H1 (cell line): ENCODE measurements at regions not wholly inside any gene's neighbourhood (a gene's known extent, or its start where the extent isn't known, plus 50 kb on each side); places are given as distances from the start of the nearest gene placed in this dataset.
"Not testable (repeated sequence)": the region's sequence is repeated elsewhere in the genome, so short reads cannot be mapped to it uniquely, and the experiment has no call there.

Experiments
- CTCF ChIA-PET: fragments of 300-600 bp; sonication (Branson Sonifier 250); formaldehyde crosslinking; loops from one replicate; lab custom pipeline; 2021; ENCODE audit not compliant: partially characterized antibody; lab: Charles Lee
- POLR2A ChIA-PET: fragments of 300-600 bp; sonication (Branson Sonifier 250); formaldehyde crosslinking; loops from one replicate; lab custom pipeline; 2021; ENCODE audit warnings: inconsistent platforms; ENCODE audit not compliant: partially characterized antibody; lab: Charles Lee
- DNase-seq, 2 experiments: peaks; one replicate each; pipeline versions ENCODE4 v3.0.0 to v3.0.0-alpha.2; 2010 to 2022; ENCODE audit warnings: low spot score in 2 of 2, low read depth in 1 of 2, mixed read lengths in 1 of 2
- FAIRE-seq: peaks from 2 replicates; lab custom pipeline; 2011; peaks lifted over from hg19 to GRCh38; lab: Jason Lieb, UNC
- H2AFZ ChIP-seq: 2 replicates; pipeline ENCODE4 v1.8.1; 2012; ENCODE audit warnings: low read length, inconsistent platforms
- H2AK5ac ChIP-seq: 2 replicates; pipeline ENCODE4 v1.6.1; 2013; ENCODE audit warnings: low read depth, low read length
- H2BK120ac ChIP-seq: replicated peaks from 2 replicates; pipeline ENCODE3; 2013; ENCODE audit warnings: low read depth, low read length, inconsistent platforms
- H2BK12ac ChIP-seq: 2 replicates; pipeline ENCODE4 v1.6.1; 2013; ENCODE audit warnings: low read depth, low read length
- H2BK15ac ChIP-seq: 2 replicates; pipeline ENCODE4 v1.6.1; 2013; ENCODE audit warnings: low read length
- H2BK20ac ChIP-seq: 2 replicates; pipeline ENCODE4 v1.6.1; 2013; ENCODE audit warnings: low read length
- H2BK5ac ChIP-seq: 2 replicates; pipeline ENCODE4 v1.6.1; 2013; ENCODE audit warnings: low read depth, low read length
- H3K14ac ChIP-seq: 2 replicates; pipeline ENCODE4 v1.6.1; 2013; ENCODE audit warnings: inconsistent platforms; ENCODE audit not compliant: insufficient read length
- H3K18ac ChIP-seq: 2 replicates; pipeline ENCODE4 v1.6.1; 2013; ENCODE audit warnings: low read length; ENCODE audit errors: extremely low read depth
- H3K23ac ChIP-seq: 2 replicates; pipeline ENCODE4 v1.6.1; 2013; ENCODE audit warnings: inconsistent platforms; ENCODE audit not compliant: insufficient read length
- H3K23me2 ChIP-seq: 2 replicates; pipeline ENCODE4 v1.6.1; 2013; ENCODE audit warnings: low read depth, low read length
- H3K27ac ChIP-seq: 2 replicates; pipeline ENCODE4 v1.6.1; 2011; ENCODE audit warnings: low read depth, low read length, inconsistent platforms
- H3K27me3 ChIP-seq, 4 experiments: replicated peaks in 1 of 4; 1 replicate in 1 of 4; 2 replicates in 3 of 4; pipeline versions ENCODE4 v1.6.1 to v1.8.1; 2011 to 2013; ENCODE audit warnings: low read length in 3 of 4, mild to moderate bottlenecking in 3 of 4, inconsistent platforms in 2 of 4, mixed read lengths in 2 of 4, moderate library complexity in 1 of 4; ENCODE audit not compliant: control insufficient read depth in 3 of 4, insufficient read depth in 3 of 4; ENCODE audit errors: extremely low read depth in 1 of 4
- H3K36me3 ChIP-seq, 4 experiments: 2 replicates each; pipeline versions ENCODE4 v1.6.1 to v1.8.1; 2011 to 2013; ENCODE audit warnings: mild to moderate bottlenecking in 4 of 4, low read length in 3 of 4, moderate library complexity in 2 of 4, control low read depth in 1 of 4, inconsistent platforms in 1 of 4; ENCODE audit not compliant: insufficient read depth in 4 of 4, control insufficient read depth in 2 of 4
- H3K4ac ChIP-seq: replicated peaks from 2 replicates; pipeline ENCODE3; 2013; ENCODE audit warnings: low read length, low read depth, mixed read lengths, inconsistent platforms; ENCODE audit not compliant: insufficient read length
- H3K4me1 ChIP-seq, 4 experiments: replicated peaks in 1 of 4; 1 replicate in 1 of 4; 2 replicates in 3 of 4; pipeline versions ENCODE4 v1.6.1 to v1.8.1; 2011 to 2013; ENCODE audit warnings: low read length in 3 of 4, inconsistent platforms in 2 of 4, mixed read lengths in 1 of 4; ENCODE audit not compliant: insufficient read depth in 4 of 4, control insufficient read depth in 3 of 4
- H3K4me2 ChIP-seq, 2 experiments: 2 replicates each; pipeline versions ENCODE4 v1.6.1 to v1.8.1; 2011 to 2013; ENCODE audit warnings: low read depth in 2 of 2, low read length in 2 of 2, control low read depth in 1 of 2, inconsistent platforms in 1 of 2, mild to moderate bottlenecking in 1 of 2; ENCODE audit not compliant: insufficient read depth in 1 of 2
- H3K4me3 ChIP-seq, 4 experiments: fragments of 200-600, 300-600 bp in 1 of 4; sonication (generic), shearing (Covaris generic), sonication (Bioruptor Twin) in 1 of 4; 2 replicates each; pipeline versions ENCODE4 v1.5.1 to v1.8.1; 2011 to 2016; ENCODE audit warnings: low read length in 4 of 4, low read depth in 3 of 4, control low read depth in 2 of 4, inconsistent platforms in 2 of 4, mild to moderate bottlenecking in 2 of 4, mixed read lengths in 1 of 4, moderate library complexity in 1 of 4; ENCODE audit not compliant: insufficient read depth in 2 of 4; ENCODE audit errors: extremely low read depth in 1 of 4
- H3K56ac ChIP-seq: replicated peaks from 2 replicates; pipeline ENCODE3; 2013; ENCODE audit warnings: low read depth, mild to moderate bottlenecking, mixed read lengths, low read length, inconsistent platforms; ENCODE audit not compliant: insufficient read length
- H3K79me1 ChIP-seq: 2 replicates; pipeline ENCODE4 v1.6.1; 2013; ENCODE audit warnings: low read depth, low read length, control low read depth
- H3K79me2 ChIP-seq, 2 experiments: 2 replicates each; pipeline versions ENCODE4 v1.6.1 to v1.8.1; 2012 to 2013; ENCODE audit warnings: low read length in 2 of 2, mild to moderate bottlenecking in 2 of 2, inconsistent platforms in 1 of 2; ENCODE audit not compliant: insufficient read depth in 2 of 2, control insufficient read depth in 1 of 2
- H3K9ac ChIP-seq, 4 experiments: replicated peaks in 1 of 4; 1 replicate in 1 of 4; 2 replicates in 3 of 4; pipeline versions ENCODE4 v1.6.1 to v1.8.1; 2011 to 2013; ENCODE audit warnings: low read depth in 3 of 4, low read length in 3 of 4, control low read depth in 2 of 4, mild to moderate bottlenecking in 2 of 4, moderate library complexity in 2 of 4, inconsistent platforms in 1 of 4; ENCODE audit errors: extremely low read depth in 1 of 4
- H3K9me3 ChIP-seq, 2 experiments: 2 replicates each; pipeline versions ENCODE4 v1.6.1 to v1.8.1; 2012 to 2013; ENCODE audit warnings: mild to moderate bottlenecking in 2 of 2, moderate library complexity in 2 of 2, control low read depth in 1 of 2, inconsistent platforms in 1 of 2, low read depth in 1 of 2, low read length in 1 of 2, mixed read lengths in 1 of 2; ENCODE audit not compliant: insufficient read depth in 2 of 2
- H4K20me1 ChIP-seq, 2 experiments: replicated peaks in 1 of 2; 2 replicates each; pipeline versions ENCODE3 to v1.8.1; 2011 to 2013; ENCODE audit warnings: inconsistent platforms in 2 of 2, low read length in 2 of 2, mild to moderate bottlenecking in 1 of 2; ENCODE audit not compliant: insufficient read depth in 2 of 2, control insufficient read depth in 1 of 2
- H4K5ac ChIP-seq: 2 replicates; pipeline ENCODE4 v1.6.1; 2013; ENCODE audit warnings: low read length, low read depth, mixed read lengths, inconsistent platforms; ENCODE audit not compliant: insufficient read length
- H4K8ac ChIP-seq: 2 replicates; pipeline ENCODE4 v1.8.0; 2013; ENCODE audit warnings: mild to moderate bottlenecking, moderate library complexity, low read length, inconsistent platforms; ENCODE audit not compliant: insufficient read depth; ENCODE audit errors: extremely low read depth
- H4K91ac ChIP-seq: replicated peaks from 2 replicates; pipeline ENCODE3; 2013; ENCODE audit warnings: low read length, mixed read lengths, inconsistent platforms; ENCODE audit not compliant: insufficient read length
- WGBS, 2 experiments: shearing (Covaris generic) in 1 of 2; methylation state at CpG; one replicate each; pipeline versions ENCODE4 v1.1.6 to v1.1.7; 2013 to 2015; ENCODE audit warnings: low lambda C conversion rate in 2 of 2, mixed read lengths in 2 of 2, inconsistent platforms in 1 of 2, low coverage in 1 of 2, missing lambda C conversion rate in 1 of 2; ENCODE audit not compliant: insufficient replicate concordance in 2 of 2, insufficient coverage in 1 of 2, insufficient read length in 1 of 2; ENCODE audit errors: extremely low coverage in 1 of 2, missing lambda C conversion rate in 1 of 2; 5-methylcytosine and 5-hydroxymethylcytosine counted together

DNA sequence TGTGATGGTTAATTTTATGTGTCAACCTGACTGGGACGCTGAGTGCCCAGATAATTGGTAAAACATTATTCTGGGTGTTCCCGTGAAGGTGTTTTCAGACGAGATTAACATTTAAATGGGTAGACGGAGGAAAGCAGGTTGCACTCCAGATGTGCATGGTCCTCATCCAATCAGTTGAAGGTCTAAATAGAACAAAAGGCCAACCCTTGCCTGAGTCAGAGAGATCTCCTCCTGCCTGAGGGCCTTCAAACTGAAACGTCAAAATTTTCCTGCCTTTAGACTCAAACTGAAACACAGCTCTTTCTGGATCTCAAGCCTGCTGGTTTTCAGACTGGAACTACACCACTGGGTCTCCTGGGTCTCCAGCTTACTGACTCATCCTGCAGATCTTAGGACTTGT lies 73.5 kb downstream of the NPIPA8 start:
- CTCF ChIA-PET, H3K36me3 ChIP-seq, H3K79me2 ChIP-seq, H3K27ac ChIP-seq, H2BK120ac ChIP-seq, H2AK5ac ChIP-seq, H3K27me3 ChIP-seq, H2BK12ac ChIP-seq, POLR2A ChIA-PET, H3K9me3 ChIP-seq, H2BK5ac ChIP-seq, H3K79me1 ChIP-seq, DNase-seq, FAIRE-seq, H3K23ac ChIP-seq, H3K9ac ChIP-seq, H4K20me1 ChIP-seq, H4K91ac ChIP-seq, H2BK20ac ChIP-seq, H3K4me3 ChIP-seq, H2AFZ ChIP-seq, H3K23me2 ChIP-seq, H3K56ac ChIP-seq, H3K4me1 ChIP-seq, H3K18ac ChIP-seq, H3K4me2 ChIP-seq, H4K8ac ChIP-seq, H3K4ac ChIP-seq, H3K14ac ChIP-seq, H4K5ac ChIP-seq, H2BK15ac ChIP-seq: not testable (repeated sequence)
- WGBS, 2 experiments, result 100% methylated on average over 1 of the region's 5 CpGs; no CpG with 5 or more reads in 1 of the 2 experiments

DNA sequence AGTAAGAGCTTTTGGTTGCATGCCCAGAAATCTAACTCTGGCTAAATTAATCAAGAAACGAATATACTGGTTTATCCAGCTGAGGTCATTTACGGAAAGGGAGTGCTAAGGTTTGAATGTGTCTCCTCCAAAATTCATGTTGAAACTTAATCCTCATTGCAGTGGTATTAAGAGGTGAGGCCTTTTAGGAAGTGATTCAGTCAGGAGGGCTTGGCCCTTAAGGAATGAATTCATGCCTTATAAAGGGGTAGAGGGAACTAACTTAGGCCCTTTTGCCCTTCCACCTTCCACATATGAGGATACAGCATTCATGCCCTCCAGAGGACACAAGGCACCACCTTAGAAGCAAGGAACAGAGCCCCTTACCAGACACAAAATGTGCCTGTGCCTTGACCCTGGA lies 74.7 kb downstream of the NPIPA8 start:
- H3K23me2 ChIP-seq, H3K9ac ChIP-seq, H4K8ac ChIP-seq, POLR2A ChIA-PET, H2BK120ac ChIP-seq, H3K27me3 ChIP-seq, H3K14ac ChIP-seq, H3K4me3 ChIP-seq, H2BK12ac ChIP-seq, H3K56ac ChIP-seq, H2BK5ac ChIP-seq, H3K79me2 ChIP-seq, DNase-seq, H2AK5ac ChIP-seq, H2BK20ac ChIP-seq, H3K79me1 ChIP-seq, H3K4me1 ChIP-seq, H3K18ac ChIP-seq, FAIRE-seq, H3K4ac ChIP-seq, H4K5ac ChIP-seq, H3K9me3 ChIP-seq, H2BK15ac ChIP-seq, H3K36me3 ChIP-seq, H4K91ac ChIP-seq, H3K4me2 ChIP-seq, CTCF ChIA-PET, H4K20me1 ChIP-seq, H3K23ac ChIP-seq, H2AFZ ChIP-seq, H3K27ac ChIP-seq: not testable (repeated sequence)
- 93% methylated on average over 2 of the region's 2 CpGs; no CpG with 5 or more reads in 1 of the 2 experiments for whole genome bisulfite sequencing, 2 experiments
